AG10803 (cell line): ENCODE measurements at regions not wholly inside any gene's neighbourhood (a gene's known extent, or its start where the extent isn't known, plus 50 kb on each side); places are given as distances from the start of the nearest gene placed in this dataset.

Experiments
- DNase-seq: peaks from one replicate; pipeline ENCODE4 v3.0.0; 2010; ENCODE audit warnings: low read depth
- H3K4me3 ChIP-seq: 2 replicates; pipeline ENCODE4 v1.5.1; 2011; ENCODE audit warnings: mild to moderate bottlenecking, low read length, control low read depth
- CTCF ChIP-seq: conservative IDR thresholded peaks from 2 replicates; pipeline ENCODE4 v1.5.1; 2011; ENCODE audit warnings: mild to moderate bottlenecking, low read length, control low read depth, inconsistent platforms

DNA sequence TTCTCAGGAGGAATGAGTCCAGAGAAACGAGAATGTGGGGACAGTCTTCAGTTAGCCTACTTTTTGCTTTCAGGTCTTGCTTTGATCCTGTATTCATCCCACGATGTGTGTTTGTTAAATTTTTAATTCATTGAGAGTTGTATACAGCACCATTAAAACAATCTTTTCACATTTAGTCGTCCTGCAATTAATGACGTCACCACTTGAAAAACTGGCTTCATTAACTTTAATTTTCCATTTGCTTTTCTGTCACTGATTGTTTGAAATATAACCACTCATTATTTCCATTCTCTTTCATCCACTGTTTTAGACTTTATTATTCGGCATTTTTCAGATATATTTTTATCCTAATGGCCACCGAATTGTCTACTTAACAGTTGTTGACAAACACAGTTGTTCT lies 146.9 kb downstream of the TFEC start:
- no peak overlapping the region for H3K4me3 ChIP-seq
- no peak for DNase-seq
- TF ChIP-seq CTCF: no peak

- no peak for TF ChIP-seq CTCF
- no peak overlapping the region for H3K4me3 ChIP-seq
- no peak for DNase-seq
Observed at GRCh38 chr7:115881476-115881875, 149.1 kb downstream of the TFEC start.

GRCh38 chr7:115879171-115879570 lies 151.4 kb downstream of the TFEC start:
- no peak for TF ChIP-seq CTCF
- H3K4me3 ChIP-seq: no peak overlapping the region
- DNase-seq: no peak

GRCh38 chr7:115869801-115870200 lies 160.8 kb downstream of the TFEC start:
- DNase-seq: no peak

DNA sequence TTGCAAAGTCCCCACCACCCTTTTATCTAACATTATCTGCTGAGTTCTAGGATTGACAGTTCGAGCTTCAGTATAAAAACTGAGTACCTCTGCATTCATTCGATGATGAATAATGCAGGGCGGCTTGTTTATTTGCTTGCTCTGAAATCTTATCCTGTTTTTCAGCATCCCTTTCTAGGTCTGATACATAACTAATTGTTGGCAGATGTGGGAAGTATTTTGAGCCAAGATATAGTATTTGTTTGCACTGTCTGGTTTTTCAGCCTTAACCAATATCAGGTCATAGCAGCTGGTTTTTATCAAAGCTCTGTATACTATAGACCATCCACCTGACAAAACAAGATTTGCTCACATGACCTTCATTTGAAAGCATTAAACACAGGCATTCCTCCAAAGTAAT lies 161.4 kb downstream of the TFEC start:
- DNase-seq: no peak
- no peak for TF ChIP-seq CTCF
- no peak overlapping the region for H3K4me3 ChIP-seq

More at GRCh38 chr7:115869801-115870200, 160.8 kb downstream of the TFEC start:
- H3K4me3 ChIP-seq: no peak overlapping the region
- no peak for TF ChIP-seq CTCF

- no peak for DNase-seq
- TF ChIP-seq CTCF: no peak
- H3K4me3 ChIP-seq: no peak overlapping the region
Observed at GRCh38 chr7:115868369-115868768, 162.2 kb downstream of the TFEC start.

DNA sequence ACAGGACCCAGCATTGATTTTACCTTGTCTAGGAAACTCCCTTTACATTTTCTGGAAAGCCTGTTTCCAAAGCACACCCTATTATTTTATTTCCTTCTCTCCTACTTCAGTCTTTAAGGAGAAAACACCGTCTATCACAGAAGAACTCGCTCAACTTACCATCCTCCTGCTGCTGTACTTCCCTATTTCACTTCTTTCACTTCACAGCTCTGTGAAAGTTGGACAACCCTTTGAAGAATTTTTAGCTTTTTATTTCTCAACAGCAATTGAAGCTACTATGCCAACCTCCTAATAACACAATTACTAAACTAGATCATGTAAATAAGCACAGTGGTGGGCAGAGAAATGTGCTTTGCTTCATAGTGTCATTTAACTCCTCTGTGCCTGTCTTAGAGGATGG lies 166.5 kb downstream of the TFEC start:
- no peak for TF ChIP-seq CTCF
- H3K4me3 ChIP-seq: no peak overlapping the region
- DNase-seq: no peak
